Stimulated activated CD4-positive, alpha-beta T cell treated with anti-CD3 and anti-CD28 coated beads, Interleukin-2, amount 100 ng/mL, for 48 hours (primary cell): ENCODE measurements at regions not wholly inside any gene's neighbourhood (a gene's known extent, or its start where the extent isn't known, plus 50 kb on each side); places are given as distances from the start of the nearest gene placed in this dataset.
"Not testable (repeated sequence)": the region's sequence is repeated elsewhere in the genome, so short reads cannot be mapped to it uniquely, and the experiment has no call there.

Experiments used
- DNase-seq, 2 donors: peaks; one replicate each; pipeline ENCODE4 v3.0.0-alpha.2; 2020

DNA sequence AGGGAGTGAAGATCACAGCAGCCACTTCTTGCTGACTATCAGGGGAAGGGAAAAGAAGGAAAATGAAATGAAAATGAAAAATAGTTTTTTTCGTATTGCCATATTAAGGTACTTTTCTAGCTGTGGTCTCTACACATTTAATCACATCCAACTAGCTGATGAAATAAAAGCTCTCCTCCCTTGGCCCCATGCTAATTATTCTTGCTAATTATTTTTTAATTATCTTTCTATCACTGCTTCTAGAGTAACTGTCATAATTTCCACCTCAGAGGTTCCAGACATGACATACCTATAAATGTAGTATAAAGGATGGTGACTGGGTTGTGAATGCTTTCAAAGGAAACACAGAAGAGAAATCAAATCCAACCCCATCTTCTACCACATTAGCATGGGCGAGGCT, 334.1 kb upstream of the MAN1A1 start:
- no peak for DNase-seq

DNA sequence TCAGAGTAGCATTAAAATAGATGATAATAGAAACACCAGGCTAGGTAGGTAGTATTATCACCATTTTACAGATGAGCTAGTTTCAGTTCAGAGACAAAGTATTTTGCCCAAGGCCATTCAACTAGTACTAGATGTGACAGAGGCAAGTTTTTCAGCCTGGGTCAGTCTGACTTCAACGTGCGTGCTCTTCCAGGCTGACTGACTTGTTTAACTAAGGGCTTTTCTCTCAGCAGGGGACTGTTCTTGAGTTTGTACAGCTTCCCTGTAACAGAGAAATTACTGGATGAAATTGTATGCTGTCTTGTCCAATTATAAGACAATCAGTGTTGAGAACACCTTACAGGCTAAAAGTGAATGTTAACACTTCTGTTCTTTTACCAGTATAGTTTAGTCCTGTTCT, 333.5 kb upstream of the MAN1A1 start:
- DNase-seq = no peak

DNA sequence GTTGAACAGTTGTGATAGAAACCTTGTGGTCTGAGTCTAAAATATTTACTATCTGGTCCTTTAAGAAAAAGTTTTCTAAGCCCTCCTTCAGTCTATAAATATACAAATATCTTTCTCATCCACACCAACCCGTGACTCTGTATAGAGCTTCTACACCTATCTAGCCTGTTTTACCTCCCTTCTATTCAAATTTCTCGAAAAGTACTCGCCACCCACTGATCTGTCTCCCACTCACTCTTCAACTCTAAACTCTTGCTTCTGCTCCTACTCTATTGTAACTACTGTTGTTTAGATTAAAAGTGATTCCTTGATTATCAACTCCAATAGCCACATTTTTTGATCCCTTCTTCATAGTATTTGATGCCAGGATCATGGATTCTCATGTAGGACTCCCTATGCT, 329.4 kb upstream of the MAN1A1 start:
- DNase-seq = no peak

DNA sequence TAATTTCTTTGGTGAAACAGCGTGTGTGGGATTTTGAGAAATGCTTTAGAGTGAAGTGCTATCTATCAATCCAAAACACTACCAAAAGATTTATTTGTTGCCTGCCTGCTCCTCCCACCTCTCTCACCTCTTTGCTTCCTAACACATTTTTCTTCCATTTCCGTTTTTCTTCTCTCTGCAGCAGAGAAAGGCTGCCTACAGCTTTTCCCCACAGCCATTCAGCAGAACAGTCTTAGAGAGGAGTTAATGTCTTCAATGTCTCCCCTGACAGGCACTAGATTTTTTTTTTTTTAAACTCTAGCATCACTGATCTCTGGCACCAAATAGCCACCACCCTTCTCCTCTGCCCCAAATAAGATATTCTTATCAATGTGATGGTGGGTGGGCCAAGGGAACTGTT, 327.8 kb upstream of the MAN1A1 start:
- no peak for DNase-seq

DNA sequence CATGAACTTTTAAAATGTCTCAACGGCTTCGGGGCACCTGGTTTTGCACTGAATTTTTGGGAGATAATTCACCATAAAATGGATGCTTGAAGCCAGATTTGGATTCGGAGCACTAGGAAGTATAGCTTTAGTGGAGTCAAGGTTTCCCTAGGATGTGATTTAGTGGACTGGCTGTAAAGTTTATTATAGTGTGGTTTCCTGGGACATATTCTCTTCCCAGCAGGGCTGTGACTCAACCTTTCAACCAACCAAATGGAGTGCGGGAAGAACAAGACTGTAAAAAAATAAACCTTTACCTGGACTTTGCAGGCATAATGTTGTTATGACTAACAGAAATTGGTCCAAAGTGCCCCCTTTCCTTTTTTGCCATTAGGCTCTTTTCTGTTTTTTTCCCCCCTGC, 327.4 kb upstream of the MAN1A1 start:
- no peak for DNase-seq

DNA sequence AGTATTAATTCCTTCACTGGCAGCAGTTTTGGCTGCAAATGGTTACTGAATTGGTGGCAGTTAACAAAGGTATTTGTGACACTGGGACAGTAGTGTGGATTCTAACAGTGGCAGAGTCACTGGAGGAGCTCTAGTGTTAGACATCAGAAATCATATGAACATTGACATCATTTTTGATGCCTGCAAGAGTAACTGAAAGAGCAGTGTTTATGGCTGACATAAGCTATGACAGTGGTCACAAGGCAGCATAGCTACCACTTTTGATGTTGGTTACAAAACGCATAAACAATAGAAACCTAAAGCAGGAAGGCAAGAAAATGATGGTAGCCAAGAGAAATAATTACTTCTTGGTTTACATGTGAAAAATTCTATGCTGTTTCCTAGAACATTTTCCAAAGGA, 326.7 kb upstream of the MAN1A1 start:
- DNase-seq = no peak

DNA sequence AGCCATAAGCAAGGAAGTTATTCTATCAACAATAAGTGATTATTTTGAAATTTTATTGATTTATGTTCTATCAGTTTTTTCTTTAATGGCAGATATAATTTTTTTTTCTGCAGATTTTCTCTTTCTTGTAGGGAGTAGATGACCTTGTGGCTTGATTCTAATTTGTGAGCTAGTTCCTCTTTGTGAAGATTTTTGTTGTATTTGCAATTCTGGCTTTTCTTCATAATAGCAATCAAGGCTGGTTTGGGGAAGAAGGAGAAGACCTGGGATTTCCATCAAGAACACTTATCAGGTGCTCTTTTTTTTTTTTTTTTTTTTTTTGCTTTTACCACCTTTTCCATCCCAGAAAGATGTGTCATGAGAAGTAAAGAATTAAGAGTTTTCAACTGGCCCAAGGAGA, 324.2 kb upstream of the MAN1A1 start:
- no peak for DNase-seq

DNA sequence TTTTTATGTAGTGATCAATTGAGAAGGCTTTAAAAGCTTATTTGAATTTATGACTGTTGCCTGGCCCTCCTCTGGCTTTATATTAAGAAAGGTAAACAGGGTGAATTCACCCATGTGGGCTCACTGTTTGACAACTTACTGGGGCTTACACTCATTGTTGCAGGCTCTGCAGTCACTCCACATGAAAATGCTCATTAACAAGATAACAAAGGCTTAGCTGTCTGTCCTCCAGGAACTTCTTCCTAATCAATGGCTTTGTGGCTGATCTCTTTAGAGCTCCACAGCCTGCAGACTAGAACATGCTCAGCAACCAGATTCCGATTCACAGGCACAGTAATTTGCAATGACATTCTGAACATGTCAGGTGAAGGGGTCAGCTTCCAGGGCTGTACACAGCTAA, 323.2 kb upstream of the MAN1A1 start:
- DNase-seq = no peak

DNA sequence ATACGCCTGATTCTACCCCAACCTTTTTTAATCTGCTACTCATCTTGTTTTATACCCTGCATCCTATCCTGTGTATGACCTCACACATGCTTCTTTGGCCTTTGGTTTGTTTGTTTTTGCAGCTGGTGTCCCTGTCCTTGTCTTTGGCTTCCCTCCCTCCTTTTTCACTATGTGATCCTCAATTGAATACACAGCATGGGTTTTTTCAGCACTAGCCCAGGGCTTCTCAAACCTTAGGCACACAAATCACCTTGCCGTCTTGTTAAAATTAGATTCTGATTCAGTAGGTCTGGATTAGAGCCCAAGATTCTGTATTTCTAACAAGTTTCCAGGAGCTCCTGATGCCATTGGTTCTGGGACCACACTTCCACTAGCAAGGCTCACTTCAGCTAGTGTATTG, 321.5 kb upstream of the MAN1A1 start:
- no peak for DNase-seq

DNA sequence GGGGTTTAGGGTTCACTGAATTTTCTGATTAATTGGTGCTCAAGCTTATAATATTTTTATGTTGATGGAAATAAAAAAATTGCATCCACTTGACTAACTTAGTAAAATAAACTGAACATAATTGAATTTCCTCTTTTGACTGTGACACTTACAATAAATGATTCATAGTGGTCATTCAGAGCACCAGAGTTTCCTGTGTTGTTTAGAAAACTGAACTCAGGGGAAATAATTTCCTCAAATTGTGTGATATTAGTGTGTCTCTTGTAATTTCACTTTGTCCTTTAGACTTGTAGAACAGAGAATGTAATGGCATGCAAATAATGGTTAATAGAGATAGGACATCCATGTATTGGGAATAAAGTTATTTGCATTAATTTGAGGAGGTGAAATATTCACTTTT, 319.7 kb upstream of the MAN1A1 start:
- no peak for DNase-seq

DNA sequence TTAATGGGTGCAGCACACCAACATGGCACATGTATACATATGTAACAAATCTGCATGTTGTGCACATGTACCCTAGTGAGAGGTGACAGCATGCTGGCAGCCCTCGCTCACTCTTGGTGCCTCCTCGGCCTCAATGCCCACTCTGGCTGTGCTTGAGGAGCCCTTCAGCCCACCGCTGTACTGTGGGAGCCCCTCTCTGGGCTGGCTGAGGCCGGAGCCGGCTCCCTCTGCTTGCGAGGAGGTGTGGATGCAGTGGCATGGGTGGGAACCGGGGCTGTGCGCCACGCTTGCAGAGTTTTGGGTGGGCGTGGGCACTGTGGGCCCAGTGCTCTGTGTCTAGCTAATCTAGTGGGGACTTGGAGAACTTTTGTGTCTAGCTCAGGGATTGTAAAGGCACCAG, 315.9 kb upstream of the MAN1A1 start:
- DNase-seq = not testable (repeated sequence)

DNA sequence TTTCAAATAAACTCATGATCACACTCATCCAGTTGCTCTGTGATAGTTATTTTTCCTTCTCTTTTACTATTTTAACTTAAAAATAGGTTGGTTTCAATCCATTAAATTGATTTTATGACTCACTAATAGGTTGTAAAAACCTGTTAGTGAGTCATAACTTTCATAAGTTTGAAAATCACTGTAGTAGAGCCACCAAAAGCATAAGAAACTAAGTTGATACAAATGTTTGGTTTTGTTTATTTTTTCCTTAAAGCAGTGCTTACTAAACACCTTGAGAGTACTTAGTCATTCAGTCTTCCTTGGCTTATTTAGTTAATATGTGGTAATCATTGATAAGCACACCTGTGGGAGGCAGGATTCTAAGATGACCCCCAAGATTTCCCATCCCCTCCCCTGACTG, 312.1 kb upstream of the MAN1A1 start:
- no peak for DNase-seq

DNA sequence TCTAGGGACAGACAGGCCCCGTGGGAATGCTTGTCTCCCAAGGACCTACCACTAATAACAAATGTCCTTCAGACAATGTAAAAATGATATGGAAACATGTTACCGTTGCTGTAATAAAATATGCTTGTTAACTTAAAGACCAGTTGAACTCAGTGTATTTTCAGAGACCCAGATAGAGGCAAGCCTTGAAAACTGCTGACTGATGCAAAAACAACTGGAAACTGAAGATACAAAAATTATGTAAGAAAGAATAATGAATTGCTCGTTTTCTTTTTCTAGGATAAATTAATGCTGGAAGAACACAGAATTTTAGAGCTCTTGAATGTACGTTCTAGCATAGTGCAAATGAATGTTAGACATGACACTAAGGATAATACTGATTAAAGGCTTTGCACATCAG, 311.5 kb upstream of the MAN1A1 start:
- DNase-seq = no peak

DNA sequence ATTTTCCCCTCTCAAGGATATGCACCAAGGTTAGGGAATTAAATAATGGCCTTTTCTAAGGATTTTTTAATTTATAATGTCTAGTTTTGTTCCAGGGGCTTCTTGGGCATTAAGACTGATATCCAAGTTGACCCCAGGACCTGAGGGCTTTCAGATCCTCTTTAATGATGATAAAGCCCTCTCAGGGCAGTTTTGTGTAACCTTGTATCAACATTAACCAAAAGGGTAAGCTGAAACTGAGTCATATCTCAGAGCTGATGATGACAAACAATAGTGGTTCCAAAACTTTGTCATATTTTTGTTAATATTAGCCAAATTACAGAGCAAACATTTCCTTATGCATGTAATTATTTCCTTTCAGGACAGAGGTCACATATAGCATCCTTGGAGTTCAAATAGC, 309.4 kb upstream of the MAN1A1 start:
- no peak for DNase-seq

DNA sequence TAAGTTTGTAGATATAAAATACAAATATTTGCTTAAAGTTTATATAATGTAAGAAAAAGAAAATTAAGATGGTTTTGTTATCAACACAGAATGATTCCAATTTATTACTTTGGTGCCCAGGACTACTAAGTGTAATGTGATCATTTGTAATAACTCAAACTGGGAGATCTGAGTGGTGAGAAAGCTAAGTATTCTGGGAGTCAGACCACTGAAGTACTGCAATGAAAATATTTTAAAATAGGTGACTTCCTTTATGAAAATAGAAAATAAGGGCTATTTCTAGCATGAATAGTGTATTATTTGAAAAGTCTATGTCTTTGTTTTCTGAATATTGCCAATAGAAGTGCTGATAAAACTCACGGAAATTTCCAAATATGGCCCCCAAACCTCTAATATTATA, 305.6 kb upstream of the MAN1A1 start:
- no peak for DNase-seq

DNA sequence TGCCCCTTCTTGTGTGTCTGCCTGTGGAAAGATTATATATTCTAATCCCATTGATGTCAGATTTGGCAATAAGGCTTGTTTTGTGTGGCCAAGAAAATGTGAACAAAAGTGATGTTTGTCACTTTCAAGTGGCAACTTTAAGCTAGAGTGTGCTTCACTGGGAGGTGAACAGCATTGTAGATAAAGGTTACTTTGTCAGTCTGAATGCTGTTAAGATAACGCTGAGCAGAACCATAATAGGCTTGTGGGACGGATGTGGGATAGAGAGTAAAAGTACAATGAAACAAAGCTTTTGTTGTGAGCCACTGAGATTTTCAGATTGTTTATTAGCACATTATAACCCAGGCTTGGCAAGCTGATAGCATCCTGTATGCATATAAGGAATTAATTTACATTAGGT, 303.8 kb upstream of the MAN1A1 start:
- no peak for DNase-seq

DNA sequence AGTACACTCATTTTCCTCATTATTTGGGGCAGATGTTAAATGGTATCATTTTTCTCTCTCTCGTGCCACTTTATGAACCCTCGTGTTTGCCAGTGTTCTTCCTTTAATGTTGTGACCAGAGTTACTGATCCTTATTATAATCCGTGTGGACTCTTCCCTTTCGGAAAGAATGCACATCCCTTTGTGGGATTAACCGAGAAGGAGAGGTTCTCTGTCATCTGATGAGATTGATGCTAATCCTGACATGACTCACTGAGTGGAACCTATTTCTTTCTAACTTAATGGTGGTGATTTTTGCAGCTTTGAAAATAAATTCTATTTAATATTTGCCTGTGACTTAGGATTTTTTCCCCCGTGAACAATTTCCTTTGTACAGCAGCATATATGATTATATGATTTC, 300.0 kb upstream of the MAN1A1 start:
- DNase-seq = no peak

DNA sequence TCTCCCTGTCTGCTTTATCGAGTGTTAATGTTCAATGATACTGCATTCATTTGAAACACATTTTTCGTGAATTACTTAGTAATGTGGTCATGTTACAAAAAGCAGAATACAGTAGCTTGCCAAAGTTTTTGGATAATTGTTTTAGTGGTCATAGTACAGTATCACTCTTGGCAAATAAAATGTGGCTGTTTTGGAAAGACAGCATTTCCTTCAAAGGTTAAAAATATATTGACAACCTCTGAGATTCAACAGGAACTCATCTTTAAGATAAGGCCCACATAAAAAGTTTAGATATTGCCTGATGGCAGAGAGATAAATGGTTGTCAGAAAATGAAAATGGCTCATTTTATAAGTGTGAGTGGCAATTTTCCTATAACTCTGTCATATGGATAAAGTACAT, 297.7 kb upstream of the MAN1A1 start:
- DNase-seq = no peak

DNA sequence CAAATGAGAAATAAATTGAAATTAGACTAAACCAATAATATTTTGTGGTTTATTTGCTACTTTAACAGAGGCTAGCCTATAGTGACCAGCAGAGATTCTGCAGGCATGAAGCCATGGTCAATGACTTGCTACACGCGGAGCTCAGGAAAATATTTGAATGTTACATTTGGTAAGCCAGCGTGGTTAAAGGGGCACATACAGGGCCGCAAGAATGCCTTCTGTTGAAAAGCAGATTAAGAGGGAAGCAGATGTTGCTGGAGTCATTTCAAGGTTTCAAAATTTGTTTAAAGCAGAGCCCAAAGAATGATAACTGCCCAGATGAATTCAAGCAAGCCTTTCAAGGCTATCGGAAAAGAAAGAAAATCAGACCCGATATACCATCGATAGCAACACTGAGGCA, 294.3 kb upstream of the MAN1A1 start:
- no peak for DNase-seq

DNA sequence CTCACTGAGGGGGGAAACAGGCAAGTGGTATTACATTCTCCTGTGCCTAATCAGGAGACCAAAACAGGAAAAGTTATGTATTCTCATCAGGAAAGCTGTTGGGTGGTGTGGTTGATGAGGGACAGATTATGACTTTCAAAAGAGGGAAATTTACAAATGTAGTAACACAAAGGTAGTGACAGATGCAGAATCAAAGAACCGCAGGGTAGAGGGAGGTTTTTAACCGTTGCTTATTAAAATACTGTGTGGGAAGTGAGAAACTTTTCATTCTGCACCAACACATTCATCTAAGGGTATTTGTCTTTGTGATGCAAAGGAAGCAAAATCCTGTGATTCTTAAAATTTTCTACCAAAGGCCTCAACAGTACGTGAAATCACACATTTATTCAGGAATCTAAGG, 288.2 kb upstream of the MAN1A1 start:
- no peak for DNase-seq

DNA sequence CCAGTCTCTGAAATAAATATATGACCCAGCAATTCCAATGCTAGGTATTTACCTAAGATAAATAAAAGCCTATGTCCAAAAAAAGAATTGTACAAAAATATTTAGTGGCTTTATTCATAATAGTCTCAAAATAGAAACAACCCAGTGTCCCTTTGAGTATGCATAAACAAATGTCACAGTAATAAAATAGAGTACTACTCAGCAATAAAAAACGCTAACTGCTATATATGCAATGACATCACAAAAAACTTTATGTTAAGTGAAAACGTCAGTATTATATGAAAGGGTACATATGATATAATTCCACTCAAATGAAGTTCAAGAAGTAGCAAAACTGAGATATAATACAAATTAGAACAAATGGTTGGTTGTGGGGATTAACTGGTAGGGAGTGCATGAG, 286.5 kb upstream of the MAN1A1 start:
- DNase-seq = no peak

DNA sequence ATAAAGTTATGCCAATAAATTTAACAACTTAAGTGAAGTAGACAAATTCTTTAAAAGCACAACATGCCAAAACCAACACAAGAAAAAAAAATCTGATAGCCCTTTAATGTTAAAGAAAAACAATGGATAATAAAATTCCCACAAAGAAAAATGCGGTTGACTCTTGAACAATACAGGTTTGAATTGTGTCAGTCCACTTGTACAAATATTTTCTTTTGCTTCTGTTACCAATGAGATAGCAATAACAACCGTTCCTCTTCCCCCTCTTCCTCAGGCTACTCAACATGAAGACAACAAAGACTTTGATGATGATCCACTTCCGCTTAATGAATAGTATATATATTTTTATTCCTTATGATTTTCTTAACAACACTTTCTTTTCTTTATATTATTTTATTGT, 283.9 kb upstream of the MAN1A1 start:
- DNase-seq = no peak

DNA sequence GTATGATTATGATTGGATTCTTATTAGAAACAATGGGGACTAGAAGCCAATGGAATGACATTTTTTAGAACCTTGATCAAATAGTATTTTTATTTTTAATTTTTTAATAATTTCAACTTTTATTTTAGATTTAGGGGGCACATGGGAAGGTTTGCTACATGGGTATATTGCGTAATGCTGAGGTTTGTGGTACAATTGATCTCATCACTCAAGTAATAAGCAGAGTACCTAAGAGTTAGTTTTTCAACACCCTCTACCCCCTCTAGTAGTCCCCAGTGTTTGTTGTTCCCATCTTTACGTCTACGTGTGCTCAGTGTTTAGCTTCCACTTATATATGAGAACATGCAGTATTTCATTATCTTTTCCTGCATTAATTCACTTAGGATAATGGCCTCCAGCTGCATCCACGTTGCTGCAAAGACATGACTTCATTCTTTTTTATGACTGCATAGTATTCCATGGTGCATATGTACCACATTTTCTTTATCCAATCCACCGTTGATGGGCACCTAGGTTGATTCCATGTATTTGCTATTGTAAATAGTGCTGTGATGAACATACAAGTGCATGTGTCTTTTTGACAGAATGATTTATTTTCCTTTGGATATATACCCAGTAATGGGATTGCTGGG, 281.1 kb upstream of the MAN1A1 start:
- no peak for DNase-seq

DNA sequence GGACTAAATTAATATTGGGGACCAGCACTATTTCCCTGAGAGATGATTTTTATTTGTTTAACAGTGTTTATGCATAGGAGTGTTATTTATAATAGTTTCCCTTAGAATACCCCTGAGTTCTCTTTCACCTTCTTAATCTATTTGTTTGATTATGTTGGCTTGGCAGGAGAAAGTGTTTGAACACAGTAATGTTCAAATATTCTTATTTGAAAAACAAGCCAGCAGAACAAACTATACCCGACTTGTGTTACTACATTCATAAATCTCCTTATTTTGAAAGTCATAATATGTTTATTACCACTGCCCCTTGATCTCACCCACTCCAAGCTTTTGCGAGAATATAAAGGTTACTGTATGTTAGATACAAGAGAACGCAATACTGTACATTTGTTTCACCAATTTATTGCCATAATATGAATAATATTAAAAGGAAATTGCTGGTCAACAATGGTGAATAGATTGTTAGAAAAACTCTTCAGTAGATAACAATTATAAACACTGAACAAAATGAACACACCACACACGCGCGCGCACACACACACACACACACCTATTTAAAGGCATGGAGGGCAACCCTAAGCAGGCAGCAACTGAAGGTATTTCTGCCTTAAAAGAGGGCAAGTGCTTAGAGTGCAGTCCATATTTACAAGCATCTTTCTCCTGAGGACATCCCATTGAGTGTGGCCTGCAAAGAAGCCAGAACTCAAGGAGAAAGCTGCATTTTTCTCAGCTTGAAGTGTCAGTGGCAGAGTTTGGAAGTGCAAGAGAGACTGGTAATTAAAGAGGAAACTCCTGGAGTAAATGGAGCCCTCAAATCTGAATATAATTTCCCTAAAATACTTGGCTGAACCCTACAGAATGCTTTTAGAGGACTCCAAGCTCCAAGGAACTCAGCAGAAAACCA, 279.4 kb upstream of the MAN1A1 start:
- DNase-seq = no peak
